HepG2 (cell line): ENCODE measurements at regions not wholly inside any gene's neighbourhood (a gene's known extent, or its start where the extent isn't known, plus 50 kb on each side); places are given as distances from the start of the nearest gene placed in this dataset.

Experiments used
- ATAC-seq: fragments of 200-7000 bp; cut with Tn5 transposase; 3 replicates; pipeline ENCODE4 v1.9.1; 2020; ENCODE audit warnings: mild to moderate bottlenecking, moderate library complexity
- BruUV-seq: library from RNA; stranded (reverse); fragments of 400-500 nt; replicated peaks from 2 replicates; lab custom pipeline; 2021; lab: Mats Ljungman, UMichigan
- CTCF ChIA-PET: fragments of 300-600 bp; formaldehyde crosslinking; extraction: SDS; loops from one replicate; lab custom pipeline; 2021; ENCODE audit warnings: low total read pairs, inconsistent platforms, low intra/inter-chr PET ratio; lab: Yijun Ruan, JAX
- POLR2A ChIA-PET: fragments of 350-600 bp; sonication (Branson Sonifier 250); formaldehyde crosslinking; loops from one replicate; lab custom pipeline; 2020; ENCODE audit warnings: antibody characterized with exemption, inconsistent platforms; lab: Yijun Ruan, JAX
- DNase-seq: peaks from one replicate; pipeline ENCODE4 v3.0.0-alpha.2; 2015; ENCODE audit warnings: low spot score
- FAIRE-seq: peaks from 3 replicates; lab custom pipeline; 2011; peaks lifted over from hg19 to GRCh38; lab: Jason Lieb, UNC
- H2AFZ ChIP-seq: one replicate; pipeline ENCODE4 v1.6.1; 2011; ENCODE audit warnings: low read length, inconsistent platforms
- H3K27ac ChIP-seq: fragments of 300-600 bp; 3 replicates; pipeline ENCODE4 v1.8.0; 2011; ENCODE audit warnings: mixed run types, mild to moderate bottlenecking, mixed read lengths, low read length, inconsistent platforms; ENCODE audit not compliant: insufficient read depth; ENCODE audit errors: extremely low read length
- H3K27me3 ChIP-seq, 2 experiments: fragments of 200-600 bp in 1 of 2; 2 replicates in 1 of 2; 3 replicates in 1 of 2; pipeline versions ENCODE4 v1.6.0 to v1.8.0; 2011; ENCODE audit warnings: low read length in 2 of 2, mild to moderate bottlenecking in 2 of 2, moderate library complexity in 2 of 2, inconsistent platforms in 1 of 2; ENCODE audit not compliant: insufficient read depth in 2 of 2, control insufficient read depth in 1 of 2
- H3K36me3 ChIP-seq, 2 experiments: fragments of 200-600 bp in 1 of 2; replicated peaks in 1 of 2; 2 replicates in 1 of 2; 3 replicates in 1 of 2; pipeline versions ENCODE4 v1.5.1 to v1.8.0; 2011; ENCODE audit warnings: low read length in 2 of 2, inconsistent platforms in 1 of 2; ENCODE audit not compliant: insufficient read depth in 2 of 2, control insufficient read depth in 1 of 2
- H3K4me1 ChIP-seq: 2 replicates; pipeline ENCODE4 v1.5.1; 2012; ENCODE audit warnings: low read length, inconsistent platforms; ENCODE audit not compliant: insufficient read depth
- H3K4me2 ChIP-seq: 2 replicates; pipeline ENCODE4 v1.6.0; 2011; ENCODE audit warnings: low read depth, low read length, inconsistent platforms
- H3K4me3 ChIP-seq, 3 experiments: fragments of 200-600 bp in 1 of 3; sonication (generic), shearing (Covaris generic) in 1 of 3; replicated peaks in 1 of 3; 2 replicates each; pipeline ENCODE4 v1.5.1; 2011 to 2016; ENCODE audit warnings: low read length in 3 of 3, inconsistent platforms in 2 of 3, low read depth in 2 of 3, mild to moderate bottlenecking in 2 of 3, control low read depth in 1 of 3, mixed read lengths in 1 of 3; ENCODE audit not compliant: insufficient read depth in 1 of 3
- H3K79me2 ChIP-seq: one replicate; pipeline ENCODE4 v1.6.1; 2011; ENCODE audit warnings: low read length, inconsistent platforms; ENCODE audit not compliant: insufficient read depth
- H3K9ac ChIP-seq: 2 replicates; pipeline ENCODE4 v1.6.0; 2011; ENCODE audit warnings: mild to moderate bottlenecking, low read depth, low read length, inconsistent platforms; ENCODE audit not compliant: insufficient read depth
- H3K9me3 ChIP-seq: 2 replicates; pipeline ENCODE4 v1.5.1; 2012; ENCODE audit warnings: mild to moderate bottlenecking, low read length
- H4K20me1 ChIP-seq: 2 replicates; pipeline ENCODE4 v1.6.0; 2011; ENCODE audit warnings: inconsistent platforms, mild to moderate bottlenecking, low read length, moderate library complexity; ENCODE audit not compliant: insufficient read depth
- ATF7 ChIP-seq, 2 experiments: fragments of 450-650 bp in 1 of 2; sonication (generic) in 1 of 2; formaldehyde crosslinking in 1 of 2; IDR thresholded peaks; 2 replicates each; pipeline versions ENCODE4 v1.4.0 to v1.6.1; 2016 to 2020; ENCODE audit warnings: antibody characterized with exemption in 1 of 2, mild to moderate bottlenecking in 1 of 2, missing genetic modification reagents in 1 of 2
- CEBPG ChIP-seq: IDR thresholded peaks from 2 replicates; pipeline ENCODE4 v1.6.1; 2016
- CREB1 ChIP-seq, 2 experiments: fragments of 450-650 bp in 1 of 2; IDR thresholded peaks; 2 replicates each; pipeline ENCODE4 v1.6.1; 2016 to 2017; ENCODE audit warnings: control low read depth in 1 of 2, mild to moderate bottlenecking in 1 of 2, missing compliant biosample characterization in 1 of 2, missing genetic modification characterization in 1 of 2
- DNMT1 ChIP-seq: sonication (generic); formaldehyde crosslinking; IDR thresholded peaks from 2 replicates; pipeline ENCODE4 v1.5.1; 2020; ENCODE audit warnings: mild to moderate bottlenecking, missing genetic modification reagents
- ESRRA ChIP-seq: sonication (generic); formaldehyde crosslinking; IDR thresholded peaks from 2 replicates; pipeline ENCODE4 v1.5.1; 2020; ENCODE audit warnings: mild to moderate bottlenecking, low read depth, missing genetic modification reagents
- KLF15 ChIP-seq: sonication (generic); formaldehyde crosslinking; IDR thresholded peaks from 2 replicates; pipeline ENCODE4 v1.8.1; 2023; ENCODE audit warnings: borderline replicate concordance, mild to moderate bottlenecking, inconsistent platforms, missing genetic modification reagents, mixed read lengths
- ZFP41 ChIP-seq: sonication (generic); formaldehyde crosslinking; IDR thresholded peaks from 2 replicates; pipeline ENCODE4 v1.4.0; 2020; ENCODE audit warnings: mild to moderate bottlenecking, missing genetic modification reagents, borderline replicate concordance
- ZNF33B ChIP-seq: sonication (generic); formaldehyde crosslinking; IDR thresholded peaks from 2 replicates; pipeline ENCODE4 v1.5.1; 2020; ENCODE audit warnings: mild to moderate bottlenecking, missing genetic modification reagents
- ZNF496 ChIP-seq: sonication (generic); formaldehyde crosslinking; IDR thresholded peaks from 2 replicates; pipeline ENCODE4 v1.8.1; 2023; ENCODE audit warnings: mild to moderate bottlenecking, moderate library complexity, missing genetic modification reagents; ENCODE audit not compliant: insufficient replicate concordance
- WGBS: methylation state at CpG from one replicate; pipeline ENCODE4 v1.1.6; 2017; ENCODE audit warnings: low lambda C conversion rate; 5-methylcytosine and 5-hydroxymethylcytosine counted together
- in situ Hi-C: cut with HindIII; loops from 2 replicates; pipeline ENCODE4 v1.10.0; 2017; ENCODE audit warnings: low pct_unique_long_range_greater_than_20kb; ENCODE audit not compliant: extremely low pct_ligation_motif_present
- intact Hi-C: fragments of 100-400 bp; cut with micrococcal nuclease; formaldehyde crosslinking; loops from one replicate; pipeline ENCODE4 v1.10.0; 2022; ENCODE audit not compliant: unreplicated experiment
- TF ChIP-seq, protein P1 (sequence below): IDR thresholded peaks from 2 replicates; pipeline ENCODE4 v1.6.1; 2016; ENCODE audit warnings: mild to moderate bottlenecking

GRCh38 chr10:89153116-89153515 is 54.0 kb downstream of the CH25H start:
- POLR2A ChIA-PET: no interaction called here
- no peak for DNase-seq
- FAIRE-seq: no peak

GRCh38 chr10:89151857-89152256 is 55.3 kb downstream of the CH25H start:
- Histone ChIP-seq H4K20me1 (no peaks in the 10 kb centered on the region), H3K4me3 (no peak overlapping the region), H3K27ac (no peak overlapping the region), H3K9me3 (no peaks in the 10 kb centered on the region), H2AFZ (no peak overlapping the region), H3K27me3 (no peaks in the 10 kb centered on the region; a peak in 1 of 5 replicates), H3K36me3 (no peaks in the 10 kb centered on the region), H3K4me1 (no peaks in the 10 kb centered on the region), H3K9ac (no peak overlapping the region), H3K79me2 (no peaks in the 10 kb centered on the region), H3K4me2 (no peak overlapping the region)
- intact Hi-C loops (no loop called here), in situ Hi-C loops (no loop called here)
- WGBS: 0% methylated on average over 2 of the region's 2 CpGs
- FAIRE-seq (no peak), DNase-seq (no peak), ATAC-seq (no peak)
- no TSS peak for BruUV-seq
- ChIA-PET POLR2A (no interaction called here), CTCF (no interaction called here)
- no peak for TF ChIP-seq ATF7 (IDR thresholded peaks at IDR 0.05)
- TF ChIP-seq ATF7 (CRISPR knock-in tag; IDR thresholded peaks at IDR 0.05): no peak
- no peak for TF ChIP-seq ZNF33B (CRISPR knock-in tag)
- TF ChIP-seq, protein P1, sequence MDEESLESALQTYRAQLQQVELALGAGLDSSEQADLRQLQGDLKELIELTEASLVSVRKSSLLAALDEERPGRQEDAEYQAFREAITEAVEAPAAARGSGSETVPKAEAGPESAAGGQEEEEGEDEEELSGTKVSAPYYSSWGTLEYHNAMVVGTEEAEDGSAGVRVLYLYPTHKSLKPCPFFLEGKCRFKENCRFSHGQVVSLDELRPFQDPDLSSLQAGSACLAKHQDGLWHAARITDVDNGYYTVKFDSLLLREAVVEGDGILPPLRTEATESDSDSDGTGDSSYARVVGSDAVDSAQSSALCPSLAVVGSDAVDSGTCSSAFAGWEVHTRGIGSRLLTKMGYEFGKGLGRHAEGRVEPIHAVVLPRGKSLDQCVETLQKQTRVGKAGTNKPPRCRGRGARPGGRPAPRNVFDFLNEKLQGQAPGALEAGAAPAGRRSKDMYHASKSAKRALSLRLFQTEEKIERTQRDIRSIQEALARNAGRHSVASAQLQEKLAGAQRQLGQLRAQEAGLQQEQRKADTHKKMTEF (CRISPR knock-in tag): no peak
- no peak for TF ChIP-seq KLF15 (CRISPR knock-in tag)
- 0 out of 2 replicates have a peak, but pooled peaks have one; percentile 16 for TF ChIP-seq CREB1 (IDR thresholded peaks at IDR 0.05)
- no peak for TF ChIP-seq CREB1 (CRISPR knock-in tag; IDR thresholded peaks at IDR 0.05)

More at GRCh38 chr10:89153116-89153515, 54.0 kb downstream of the CH25H start:
- intact Hi-C loops (no loop called here), in situ Hi-C loops (no loop called here)
- Histone ChIP-seq H3K9ac (no peak overlapping the region), H4K20me1 (no peaks in the 10 kb centered on the region), H2AFZ (no peak overlapping the region), H3K4me1 (no peaks in the 10 kb centered on the region), H3K9me3 (no peaks in the 10 kb centered on the region), H3K27me3 (no peaks in the 10 kb centered on the region; a peak in 1 of 5 replicates), H3K36me3 (no peaks in the 10 kb centered on the region), H3K27ac (no peak overlapping the region), H3K4me2 (no peak overlapping the region), H3K79me2 (no peaks in the 10 kb centered on the region), H3K4me3 (no peak overlapping the region)
- no peak for TF ChIP-seq ZFP41
- TF ChIP-seq CEBPG: no peak
- TF ChIP-seq DNMT1 (CRISPR knock-in tag): no peak
- TF ChIP-seq ZNF496: no peak
- TF ChIP-seq ESRRA (CRISPR knock-in tag): no peak
- BruUV-seq: no TSS peak
- WGBS: 64% methylated on average over 3 of the region's 3 CpGs
- ATAC-seq: no peak
- CTCF ChIA-PET: no interaction called here
